Thyroid gland (tissue), 4 donors: ENCODE measurements at regions not wholly inside any gene's neighbourhood (a gene's known extent, or its start where the extent isn't known, plus 50 kb on each side); places are given as distances from the start of the nearest gene placed in this dataset.

Experiments
- DNase-seq, 2 donors: peaks; one replicate each; pipeline ENCODE4 v3.0.0-alpha.2; 2019
- H3K27ac ChIP-seq, 3 donors: fragments of 200-600 bp; sonication (generic); 1 replicate in 2 of 3; 2 replicates in 1 of 3; pipeline ENCODE4 v1.5.1; 2016 to 2019; ENCODE audit warnings: mild to moderate bottlenecking in 1 of 3, moderate library complexity in 1 of 3
- H3K27me3 ChIP-seq: fragments of 200-600 bp; sonication (generic); one replicate; pipeline ENCODE4 v1.5.1; 2019
- H3K36me3 ChIP-seq, 2 donors: fragments of 200-600 bp; sonication (generic); one replicate each; pipeline ENCODE4 v1.5.1; 2016 to 2019
- H3K4me1 ChIP-seq, 2 donors: fragments of 200-600 bp; sonication (generic); one replicate each; pipeline ENCODE4 v1.5.1; 2017 to 2019
- H3K4me3 ChIP-seq, 3 donors: fragments of 200-600 bp; sonication (generic); replicated peaks in 1 of 3; 1 replicate in 2 of 3; 2 replicates in 1 of 3; pipeline ENCODE4 v1.5.1; 2016; ENCODE audit warnings: mild to moderate bottlenecking in 1 of 3
- H3K9me3 ChIP-seq: fragments of 200-600 bp; sonication (generic); one replicate; pipeline ENCODE4 v1.5.1; 2017
- CTCF ChIP-seq, 6 experiments: fragments of 200-600 bp in 3 of 6; fragments of 450-650 bp in 3 of 6; sonication (generic) in 3 of 6; IDR thresholded peaks; one replicate each; pipeline ENCODE4 v1.5.1; 2016 to 2019; ENCODE audit warnings: antibody characterized with exemption in 6 of 6, mild to moderate bottlenecking in 2 of 6, inconsistent platforms in 1 of 6, moderate library complexity in 1 of 6
- POLR2A ChIP-seq, 2 donors: fragments of 450-650 bp; IDR thresholded peaks; one replicate each; pipeline ENCODE4 v1.6.1; 2017; ENCODE audit warnings: antibody characterized with exemption in 2 of 2, mild to moderate bottlenecking in 2 of 2, moderate library complexity in 1 of 2
- WGBS, 2 donors: methylation state at CpG; one replicate each; pipeline ENCODE4 v1.1.5; 2017; 5-methylcytosine and 5-hydroxymethylcytosine counted together
- intact Hi-C: fragments of 100-400 bp; cut with DNase I; formaldehyde crosslinking; loops from one replicate; pipeline ENCODE4 v1.15.1; 2023

- H3K4me3 ChIP-seq, result no peak overlapping the region
- H3K4me1 ChIP-seq, result no peaks in the 10 kb centered on the region
- no peaks in the 10 kb centered on the region for H3K36me3 ChIP-seq
- WGBS, 2 donors, result 54 to 60% methylated on average over 5 of the region's 5 CpGs
- no peak overlapping the region for H3K27ac ChIP-seq
- intact Hi-C loops, result no loop called here
- no peaks in the 10 kb centered on the region for H3K27me3 ChIP-seq
- no peaks in the 10 kb centered on the region for H3K9me3 ChIP-seq
- no peak for TF ChIP-seq POLR2A (IDR thresholded peaks at IDR 0.05)
- TF ChIP-seq CTCF (IDR thresholded peaks at IDR 0.05), result no peak
- no peak for DNase-seq
Measured at GRCh38 chr9:1606253-1606652, 408.9 kb upstream of the SMARCA2 start.

- Histone ChIP-seq H3K27me3 (no peaks in the 10 kb centered on the region), H3K36me3 (no peaks in the 10 kb centered on the region), H3K4me3 (no peak overlapping the region), H3K27ac (no peak overlapping the region), H3K4me1 (no peaks in the 10 kb centered on the region), H3K9me3 (no peaks in the 10 kb centered on the region)
- intact Hi-C loops, result no loop called here
- DNase-seq, result no peak
- WGBS, 2 donors, result 65 to 91% methylated on average over 2 of the region's 2 CpGs
- TF ChIP-seq POLR2A (IDR thresholded peaks at IDR 0.05), result no peak
- no peak for TF ChIP-seq CTCF (IDR thresholded peaks at IDR 0.05)
Measured at GRCh38 chr9:1612886-1613285, 402.3 kb upstream of the SMARCA2 start.

- intact Hi-C loops, result no loop called here
- no peak for DNase-seq
- no peaks in the 10 kb centered on the region for H3K4me1 ChIP-seq
- 74 to 80% methylated on average over 3 of the region's 3 CpGs for WGBS, 2 donors
- no peaks in the 10 kb centered on the region for H3K27me3 ChIP-seq
- H3K27ac ChIP-seq, result no peak overlapping the region
- no peak overlapping the region for H3K4me3 ChIP-seq
- TF ChIP-seq CTCF (IDR thresholded peaks at IDR 0.05), result no peak
- no peak for TF ChIP-seq POLR2A (IDR thresholded peaks at IDR 0.05)
- no peaks in the 10 kb centered on the region for H3K9me3 ChIP-seq
- no peaks in the 10 kb centered on the region for H3K36me3 ChIP-seq
Measured at GRCh38 chr9:1617419-1617818, 397.7 kb upstream of the SMARCA2 start.

- no peak overlapping the region for H3K4me3 ChIP-seq
- no peaks in the 10 kb centered on the region for H3K9me3 ChIP-seq
- peak in 3 of 6 experiments; percentile 4 to 26 (median 25) for TF ChIP-seq CTCF (IDR thresholded peaks at IDR 0.05)
- TF ChIP-seq POLR2A (IDR thresholded peaks at IDR 0.05), result no peak
- H3K4me1 ChIP-seq, result no peaks in the 10 kb centered on the region
- intact Hi-C loops, result no loop called here
- no peak for DNase-seq
- 56 to 60% methylated on average over 8 of the region's 8 CpGs for WGBS, 2 donors
- no peaks in the 10 kb centered on the region for H3K36me3 ChIP-seq
- H3K27ac ChIP-seq, result no peak overlapping the region
- H3K27me3 ChIP-seq, result no peaks in the 10 kb centered on the region
Measured at GRCh38 chr9:1619915-1620710, 395.0 kb upstream of the SMARCA2 start.

- intact Hi-C loops, result no loop called here
- H3K27ac ChIP-seq, result no peak overlapping the region
- WGBS, 2 donors, result 20 to 41% methylated on average over 2 of the region's 2 CpGs
- H3K9me3 ChIP-seq, result no peaks in the 10 kb centered on the region
- DNase-seq, result no peak
- no peaks in the 10 kb centered on the region for H3K27me3 ChIP-seq
- H3K4me1 ChIP-seq, result no peaks in the 10 kb centered on the region
- H3K36me3 ChIP-seq, result no peaks in the 10 kb centered on the region
- TF ChIP-seq POLR2A (IDR thresholded peaks at IDR 0.05), result no peak
- TF ChIP-seq CTCF (IDR thresholded peaks at IDR 0.05), result no peak
- H3K4me3 ChIP-seq, result no peak overlapping the region
Measured at GRCh38 chr9:1637401-1637800, 377.7 kb upstream of the SMARCA2 start.
